Anterior cingulate cortex (tissue), 58 donors: ENCODE measurements at regions not wholly inside any gene's neighbourhood (a gene's known extent, or its start where the extent isn't known, plus 50 kb on each side); places are given as distances from the start of the nearest gene placed in this dataset.
"Not testable (repeated sequence)": the region's sequence is repeated elsewhere in the genome, so short reads cannot be mapped to it uniquely, and the experiment has no call there.

Experiments
- DNase-seq, 58 donors: peaks; one replicate each; lab custom pipeline; 2025; lab: John Stamatoyannopoulos, UW

GRCh38 chr2:7368211-7368610 is 451.0 kb downstream of the RNF144A start:
- no peak for DNase-seq

- DNase-seq, result no peak
Measured at GRCh38 chr2:7373156-7373555, 455.9 kb downstream of the RNF144A start.

DNA sequence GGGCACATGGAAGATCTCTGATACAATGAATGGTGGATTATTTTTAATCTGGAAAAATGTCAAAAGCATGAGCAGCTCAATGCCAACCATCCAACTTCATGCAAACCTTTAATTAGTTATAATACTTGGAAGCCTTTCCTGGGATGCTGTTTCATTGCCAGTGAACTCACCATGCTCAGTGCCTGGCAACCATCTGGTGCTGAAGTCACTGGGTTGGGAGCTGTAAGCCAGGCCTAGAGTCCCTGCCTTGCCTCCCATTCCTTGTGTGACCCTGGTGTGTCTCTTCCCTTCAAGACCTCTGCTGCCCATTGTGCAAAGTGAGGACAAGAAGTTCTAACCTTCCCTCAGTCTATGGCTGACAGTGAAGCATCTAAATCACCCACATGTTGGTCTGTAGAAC is 458.7 kb downstream of the RNF144A start:
- no peak for DNase-seq

DNA sequence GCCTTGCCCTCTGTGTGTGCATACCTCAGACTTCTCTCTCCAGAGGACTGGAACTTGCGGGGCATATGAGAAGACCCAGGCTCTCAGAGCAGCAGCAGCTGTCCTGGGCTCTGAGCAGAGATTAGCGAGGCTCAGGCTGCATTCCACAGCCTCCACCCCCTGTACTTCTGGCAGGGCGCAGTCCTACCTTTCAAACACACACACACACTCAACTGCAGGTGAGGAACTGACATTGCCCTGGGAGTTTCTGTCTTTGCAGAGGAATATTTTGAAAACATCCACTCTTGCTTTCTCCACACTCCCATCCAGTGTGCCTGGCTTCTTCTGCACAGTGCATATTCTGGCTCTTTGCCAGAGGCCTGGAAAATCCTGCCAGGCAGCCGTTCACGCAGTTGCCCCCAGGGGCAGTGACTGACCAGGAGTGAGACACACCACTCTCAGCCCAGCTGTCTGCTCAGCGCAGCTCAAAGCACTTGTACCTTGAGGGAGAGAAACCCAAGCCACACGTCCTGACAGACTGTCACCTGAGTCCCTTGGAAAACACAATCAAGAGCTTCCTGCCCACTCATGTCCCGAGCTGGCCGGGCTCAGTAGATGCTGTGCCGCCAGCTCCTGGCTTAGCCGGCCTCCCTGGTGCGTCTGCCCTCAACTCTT is 460.8 kb downstream of the RNF144A start:
- peak in 6 of 58 donors; percentile 5 to 58 (median 32) for DNase-seq

DNA sequence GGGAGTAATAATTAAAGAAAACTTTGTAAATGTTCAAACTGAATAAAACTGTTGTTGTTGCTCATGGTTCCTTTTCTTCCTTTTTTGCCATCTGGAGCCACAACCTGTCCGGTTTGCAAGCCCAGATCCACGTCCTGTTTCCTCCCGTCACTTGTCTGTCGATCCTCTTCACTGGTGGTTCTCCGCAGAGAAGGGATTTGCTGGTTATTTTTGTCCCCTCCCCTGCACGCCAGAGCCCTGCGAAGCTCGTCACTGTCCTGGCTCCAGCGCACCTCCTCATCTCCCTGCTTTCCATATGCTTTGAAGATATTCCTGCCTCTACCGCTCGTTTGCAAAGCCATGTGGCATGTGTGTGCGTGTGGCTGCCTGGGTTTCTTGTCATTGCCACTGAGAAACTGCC is 461.4 kb downstream of the RNF144A start:
- peak in 25 of 58 donors; percentile 5 to 68 (median 38) for DNase-seq

GRCh38 chr2:7379799-7380198 is 462.6 kb downstream of the RNF144A start:
- no peak for DNase-seq

DNA sequence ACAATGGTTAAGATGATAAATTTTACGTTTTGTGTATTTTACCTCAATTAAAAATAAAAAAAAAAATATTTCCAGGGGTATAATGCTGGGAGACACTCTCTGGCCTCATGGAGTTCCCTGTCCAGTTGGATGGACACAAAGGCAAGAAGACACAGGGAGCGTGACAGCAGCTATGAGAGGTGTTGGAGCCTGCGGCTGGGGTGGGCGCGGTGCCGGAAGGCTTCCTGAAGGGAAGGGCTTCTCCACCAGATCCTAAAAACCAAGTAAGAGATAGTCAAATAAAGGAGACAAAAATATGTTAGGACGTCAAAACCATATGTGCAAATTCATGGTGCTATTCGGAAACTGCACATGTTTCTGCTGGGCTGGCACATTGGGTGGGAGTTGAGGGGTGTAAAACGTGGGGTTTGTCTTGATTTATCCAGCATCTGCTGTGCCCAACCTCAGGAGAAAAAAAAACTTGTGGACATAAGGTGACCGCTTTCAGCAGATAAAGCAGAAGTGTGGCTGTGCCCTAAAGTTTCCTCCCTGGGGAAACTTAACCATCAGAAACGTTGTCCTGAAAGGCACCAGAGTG is 467.6 kb downstream of the RNF144A start:
- DNase-seq, result no peak

DNA sequence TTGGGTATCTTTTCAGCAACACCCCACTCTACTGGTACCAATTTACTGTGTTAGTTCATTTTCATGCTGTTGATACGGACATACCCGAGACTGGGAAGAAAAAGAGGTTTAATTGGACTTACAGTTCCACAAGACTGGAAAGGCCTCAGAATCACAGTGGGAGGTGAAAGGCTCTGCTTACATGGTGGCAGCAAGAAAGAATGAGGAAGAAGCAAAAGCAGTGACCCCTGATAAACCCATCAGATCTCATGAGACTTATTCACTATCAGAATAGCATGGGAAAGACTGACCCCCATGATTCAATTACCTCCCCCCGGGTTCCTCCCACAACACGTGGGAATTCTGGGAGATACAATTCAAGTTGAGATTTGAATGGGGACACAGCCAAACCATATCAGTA is 473.1 kb downstream of the RNF144A start:
- DNase-seq, result not testable (repeated sequence)

- DNase-seq, result no peak
Measured at GRCh38 chr2:7392076-7392787, 475.0 kb downstream of the RNF144A start.

DNA sequence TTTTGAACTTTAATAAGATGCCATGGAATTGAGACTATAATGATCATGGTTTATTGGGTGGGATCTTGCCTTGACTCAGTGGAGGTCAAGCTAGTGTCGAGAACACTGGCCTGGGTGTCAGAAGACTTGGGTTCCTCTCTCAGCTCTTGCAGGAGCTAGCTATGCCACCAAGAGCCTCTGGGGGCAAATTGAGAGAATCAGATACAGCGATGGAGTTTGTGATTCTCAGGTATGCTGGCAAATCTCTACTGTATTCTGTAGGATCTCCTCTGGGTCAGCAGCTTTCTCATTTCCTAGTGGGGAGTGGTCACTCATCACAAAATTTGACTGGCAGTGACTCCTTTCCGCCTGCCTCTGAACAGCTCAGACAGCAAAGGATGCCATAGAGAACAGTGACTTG is 477.0 kb downstream of the RNF144A start:
- DNase-seq, result no peak

DNA sequence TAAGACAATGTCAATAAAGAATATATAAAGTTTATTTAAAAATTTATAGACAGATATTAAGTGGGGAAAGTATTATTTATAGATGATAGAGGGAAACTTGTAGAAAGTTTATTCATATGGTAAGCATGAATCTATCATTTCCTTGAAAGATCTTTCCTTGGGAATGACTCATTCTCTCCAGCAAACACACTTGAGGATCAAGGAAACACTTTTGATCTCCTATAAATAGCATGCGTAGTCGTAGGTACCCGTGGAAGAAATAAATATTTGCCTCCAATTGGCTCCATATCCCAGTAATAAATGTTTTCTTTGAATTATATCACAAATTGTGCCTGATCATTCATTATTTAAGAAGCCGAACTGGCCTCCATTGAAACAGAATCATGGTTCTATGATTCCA is 483.4 kb downstream of the RNF144A start:
- DNase-seq, result no peak

DNA sequence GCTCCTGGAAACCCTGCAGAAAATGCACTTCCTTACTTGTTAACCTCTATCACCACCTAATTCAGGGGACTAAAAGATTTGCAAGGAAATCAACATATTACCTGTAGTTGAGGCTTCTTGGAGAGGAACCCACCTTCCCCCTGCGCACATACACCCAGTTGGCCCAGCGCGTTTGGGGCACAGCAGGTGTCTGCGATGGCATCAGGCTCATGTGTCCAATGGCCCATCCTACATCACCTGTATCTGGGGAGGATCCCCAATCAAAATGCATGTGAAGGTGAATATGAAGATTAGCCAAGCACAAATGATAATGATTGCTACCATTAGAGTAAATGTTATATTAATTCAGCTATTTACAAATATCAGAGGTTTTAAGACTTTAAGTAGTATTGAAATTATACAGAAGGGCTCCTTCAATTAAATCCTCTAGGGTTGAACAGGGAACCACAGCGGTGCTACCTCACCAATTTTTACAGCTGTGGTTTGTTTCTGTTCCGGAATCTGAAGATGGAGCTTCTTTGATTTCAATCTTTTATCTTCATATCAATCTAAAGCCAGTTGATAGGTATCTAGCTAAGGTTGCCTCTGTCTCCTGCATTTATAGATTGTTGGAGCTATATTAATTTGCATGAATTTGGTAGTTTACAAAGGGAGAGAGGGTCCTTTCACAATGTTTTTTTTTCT is 486.0 kb downstream of the RNF144A start:
- DNase-seq, result no peak

DNA sequence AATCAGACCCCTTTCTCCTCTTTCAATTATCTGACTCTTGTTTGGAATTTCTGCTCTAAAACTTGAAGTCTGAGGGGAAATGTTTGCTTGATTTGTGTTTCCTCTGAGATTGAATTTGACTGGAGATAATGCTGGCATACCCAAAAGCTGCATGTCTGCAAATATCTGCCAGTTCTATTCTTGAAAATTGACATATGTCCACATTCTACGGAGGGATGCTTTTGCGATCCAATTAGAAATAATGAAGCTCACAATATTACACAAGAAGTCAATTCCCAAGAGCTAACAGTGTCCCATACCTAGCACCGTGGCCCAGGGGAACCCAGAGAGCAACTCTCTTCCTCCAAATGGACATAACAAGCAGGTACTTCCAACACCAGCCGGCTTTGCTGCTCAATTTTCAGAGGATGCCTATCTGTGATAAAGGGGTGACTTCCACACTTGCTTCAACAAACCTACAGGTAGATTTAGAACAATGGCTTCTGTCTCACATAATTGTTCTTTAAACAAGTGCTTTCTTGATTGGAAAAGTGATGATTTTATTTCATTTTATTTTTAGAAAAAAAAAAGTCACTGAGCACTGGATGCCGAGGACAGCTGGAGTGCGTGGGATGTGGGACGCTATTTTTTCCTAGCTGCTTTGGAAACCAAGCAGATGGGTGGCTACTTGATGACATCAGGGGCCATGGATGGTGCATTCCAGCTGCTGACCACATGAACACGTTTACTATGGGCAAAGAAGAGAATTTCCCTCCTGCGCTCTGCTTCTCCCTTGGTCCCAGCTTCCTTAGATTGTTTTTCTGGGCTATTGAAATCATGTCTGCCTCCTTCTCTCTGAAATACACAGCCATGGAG is 488.9 kb downstream of the RNF144A start:
- peak in 2 of 58 donors; percentile 32 to 35 for DNase-seq

GRCh38 chr2:7407001-7407400 is 489.8 kb downstream of the RNF144A start:
- DNase-seq, result peak in 1 of 58 donors; percentile 19

DNA sequence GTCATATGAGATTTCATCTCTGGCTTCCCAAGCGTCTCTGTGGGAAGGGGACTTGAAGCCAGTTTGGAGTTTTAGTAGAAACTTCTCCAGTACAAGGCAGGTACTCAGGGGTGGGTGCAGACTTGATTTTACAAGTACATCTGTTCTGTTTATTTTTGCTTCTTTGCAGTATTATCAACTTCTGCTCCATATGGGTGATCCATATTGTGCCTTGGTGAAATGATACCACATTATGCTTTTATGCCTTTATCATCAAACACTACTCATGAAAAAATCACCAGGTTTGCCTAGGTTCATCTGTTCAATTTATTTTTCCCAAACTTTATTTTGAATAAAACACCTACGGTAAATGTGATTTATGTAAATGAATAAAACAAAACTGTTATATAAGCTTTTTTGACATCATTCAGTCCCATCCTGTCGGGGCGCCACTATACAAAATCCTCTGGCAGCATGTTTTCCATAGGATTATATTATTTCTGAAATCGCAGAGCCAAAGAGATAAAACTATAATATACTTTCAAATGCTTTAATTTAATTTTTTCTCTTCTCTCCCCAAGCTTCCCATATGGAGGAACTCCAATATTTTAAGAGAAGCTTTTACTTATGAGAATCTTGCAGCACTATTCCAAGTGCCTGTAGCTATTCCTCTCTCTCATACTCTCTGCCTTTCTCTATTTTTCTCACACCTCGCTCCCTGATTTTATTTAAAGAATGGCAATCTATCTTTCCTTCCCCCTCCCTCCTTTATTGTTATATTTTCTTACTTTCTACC is 490.9 kb downstream of the RNF144A start:
- peak in 3 of 58 donors; percentile 13 to 39 (median 19) for DNase-seq

DNA sequence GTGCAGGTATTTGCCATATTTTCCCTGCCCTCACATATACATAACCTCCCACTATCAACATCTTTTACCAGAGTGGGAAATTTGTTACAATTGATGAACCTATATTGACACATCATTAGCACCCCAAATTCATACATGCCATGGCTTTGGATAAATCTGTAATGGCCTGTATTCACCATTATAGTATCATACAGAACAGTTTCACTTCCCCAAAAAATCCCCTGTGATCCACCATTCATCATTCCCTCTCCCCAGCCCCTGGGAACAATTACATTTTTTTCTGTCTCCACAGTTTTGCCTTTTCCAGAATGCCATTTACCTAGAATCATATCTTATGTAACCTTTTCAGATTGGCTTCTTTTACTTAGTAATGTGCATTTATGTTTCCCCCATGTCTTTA is 494.5 kb downstream of the RNF144A start:
- no peak for DNase-seq

- DNase-seq, result no peak
Measured at GRCh38 chr2:7417845-7418742, 500.9 kb downstream of the RNF144A start.

- DNase-seq, result no peak
Measured at GRCh38 chr2:7419186-7419585, 502.0 kb downstream of the RNF144A start.
